Fibroblast of mammary gland (primary cell): ENCODE measurements at regions not wholly inside any gene's neighbourhood (a gene's known extent, or its start where the extent isn't known, plus 50 kb on each side); places are given as distances from the start of the nearest gene placed in this dataset.

Experiments used
- DNase-seq: peaks from one replicate; pipeline ENCODE4 v3.0.0-alpha.2; 2010; ENCODE audit warnings: low read depth
- H3K4me3 ChIP-seq: 2 replicates; pipeline ENCODE4 v1.5.1; 2011; ENCODE audit warnings: low read depth, mild to moderate bottlenecking, low read length, moderate library complexity; ENCODE audit not compliant: control insufficient read depth
- CTCF ChIP-seq: conservative IDR thresholded peaks from 2 replicates; pipeline ENCODE4 v1.5.1; 2011; ENCODE audit warnings: low read depth, low read length, inconsistent platforms; ENCODE audit not compliant: control insufficient read depth, insufficient read depth

DNA sequence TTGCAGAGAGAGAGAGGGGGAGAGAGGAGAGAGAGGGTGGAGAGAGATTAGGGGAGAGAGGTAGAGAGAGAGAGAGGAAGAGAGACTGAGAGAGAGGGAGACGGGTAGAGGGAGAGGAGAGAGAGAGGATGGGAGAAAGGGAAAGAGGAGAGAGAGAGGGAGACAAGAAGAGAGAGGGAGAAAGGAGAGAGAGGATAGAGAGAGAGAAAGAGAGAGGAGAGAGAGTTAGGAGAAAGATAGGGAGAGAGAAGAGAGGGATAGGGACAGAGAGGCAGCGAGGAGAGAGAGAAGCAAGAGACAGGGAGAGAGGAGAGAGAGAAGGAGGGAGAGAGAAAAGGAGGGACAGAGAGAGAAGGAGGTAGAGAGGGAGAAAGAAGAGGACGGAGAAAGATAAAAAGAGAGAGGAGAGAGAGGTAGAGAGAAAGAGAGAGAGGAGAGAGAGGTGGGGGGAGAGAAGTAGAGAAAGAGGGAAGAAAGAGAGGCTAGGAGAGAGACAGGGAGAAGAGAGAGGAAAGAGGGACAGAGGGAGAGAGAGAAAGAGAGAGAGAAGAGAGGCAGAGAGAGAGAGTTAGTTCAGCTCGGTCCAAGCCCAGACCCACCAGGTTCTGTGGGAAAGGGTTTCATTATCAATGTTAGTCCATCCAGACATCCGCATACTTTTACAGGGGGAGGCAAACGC, 399.3 kb downstream of the ZSWIM6 start:
- no peak overlapping the region for H3K4me3 ChIP-seq
- DNase-seq = no peak
- TF ChIP-seq CTCF = no peak

DNA sequence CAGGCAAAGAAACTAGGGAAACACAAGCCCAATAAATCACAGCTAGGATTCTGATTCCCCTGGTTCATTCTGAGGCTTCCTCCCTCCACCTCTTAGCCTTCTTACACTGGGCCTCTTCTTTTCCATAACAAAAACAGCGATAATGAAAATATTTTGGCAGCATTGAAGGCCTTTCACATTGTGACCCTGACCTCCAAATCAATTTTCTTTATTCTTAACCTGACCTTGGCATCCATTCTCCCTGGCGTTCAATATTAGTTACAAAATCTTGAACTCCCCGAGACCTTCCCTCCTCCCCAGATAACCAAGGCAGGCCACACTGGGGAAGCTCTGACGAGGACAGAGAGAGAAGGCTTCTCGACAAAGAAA, 399.9 kb downstream of the ZSWIM6 start:
- no peak for DNase-seq
- TF ChIP-seq CTCF = no peak
- no peak overlapping the region for H3K4me3 ChIP-seq

GRCh38 chr5:61732369-61732768, 400.3 kb downstream of the ZSWIM6 start:
- TF ChIP-seq CTCF = no peak
- no peak for DNase-seq
- no peak overlapping the region for H3K4me3 ChIP-seq

- no peak for TF ChIP-seq CTCF
- no peak overlapping the region for H3K4me3 ChIP-seq
Measured at GRCh38 chr5:61732796-61733195, 400.7 kb downstream of the ZSWIM6 start.

DNA sequence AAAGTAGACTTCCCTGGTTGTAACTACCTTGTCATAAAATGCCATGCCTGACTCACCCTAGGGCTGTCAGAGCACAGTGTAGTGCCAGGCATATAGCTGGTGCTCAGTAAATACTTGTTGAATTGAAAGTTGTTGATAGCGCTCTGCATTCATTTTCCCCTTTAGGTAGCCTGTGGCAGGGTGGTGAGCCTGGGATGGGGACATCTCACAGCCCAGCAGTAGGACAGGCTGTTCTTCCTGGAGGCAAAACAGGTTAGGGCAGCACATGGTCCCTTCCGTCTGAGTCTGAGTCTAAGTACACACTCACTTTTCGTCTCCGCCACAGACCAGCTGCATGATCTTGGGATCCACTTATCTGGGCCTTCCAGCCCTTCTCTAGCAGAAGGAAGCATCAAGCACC, 401.9 kb downstream of the ZSWIM6 start:
- no peak for DNase-seq
- no peak for TF ChIP-seq CTCF
- H3K4me3 ChIP-seq = no peak overlapping the region

More at GRCh38 chr5:61732796-61733195, 400.7 kb downstream of the ZSWIM6 start:
- DNase-seq = no peak

- TF ChIP-seq CTCF = no peak
- H3K4me3 ChIP-seq = no peak overlapping the region
- peak; percentile 15 for DNase-seq
Measured at GRCh38 chr5:61734966-61735365, 402.9 kb downstream of the ZSWIM6 start.

DNA sequence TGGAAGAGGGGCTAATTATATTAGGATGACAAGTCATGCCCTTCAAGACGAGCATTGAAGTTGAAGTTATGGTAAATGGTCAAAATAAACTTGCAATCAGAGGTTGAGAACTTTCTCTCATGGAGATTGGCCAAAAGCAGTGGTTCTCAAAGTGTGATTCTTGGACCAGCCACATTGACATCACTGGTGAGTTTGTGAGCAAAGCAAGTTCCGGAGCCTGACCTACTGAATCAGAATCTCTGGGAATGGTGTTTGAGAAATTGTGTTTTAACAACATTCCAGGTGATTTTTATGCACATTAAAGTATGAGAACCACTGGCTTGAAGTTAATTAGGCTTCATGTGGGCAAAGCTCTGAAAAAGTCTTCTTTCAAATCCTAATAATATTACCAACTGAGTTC, 403.5 kb downstream of the ZSWIM6 start:
- peak; percentile 28 for DNase-seq
- no peak for TF ChIP-seq CTCF

More for the DNA sequence above, 403.5 kb downstream of the ZSWIM6 start:
- H3K4me3 ChIP-seq = no peak overlapping the region
